ENCODE measurements at regions not wholly inside any gene's neighbourhood (a gene's known extent, or its start where the extent isn't known, plus 50 kb on each side); places are given as distances from the start of the nearest gene placed in this dataset.

DNA sequence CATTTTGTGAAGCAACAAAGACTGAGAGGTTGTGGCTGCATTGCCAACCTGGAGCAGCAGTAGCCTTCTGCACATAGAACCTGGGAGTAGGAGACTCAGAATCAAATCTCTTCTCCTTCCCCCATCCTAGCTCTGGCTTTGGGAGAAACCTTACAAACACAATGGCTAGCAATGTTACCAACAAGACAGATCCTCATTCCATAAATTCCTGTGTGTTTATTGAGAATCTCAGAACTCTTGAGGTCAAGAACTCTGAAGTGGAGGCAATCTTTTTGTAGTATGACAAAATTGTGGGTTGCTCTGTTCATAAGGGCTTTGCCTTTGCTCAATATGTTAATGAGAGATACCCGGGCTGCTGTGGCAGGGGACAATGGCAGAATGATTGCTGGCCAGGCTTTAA lies 406.7 kb upstream of the SPANXN1 start:
- TF ChIP-seq, protein P1, sequence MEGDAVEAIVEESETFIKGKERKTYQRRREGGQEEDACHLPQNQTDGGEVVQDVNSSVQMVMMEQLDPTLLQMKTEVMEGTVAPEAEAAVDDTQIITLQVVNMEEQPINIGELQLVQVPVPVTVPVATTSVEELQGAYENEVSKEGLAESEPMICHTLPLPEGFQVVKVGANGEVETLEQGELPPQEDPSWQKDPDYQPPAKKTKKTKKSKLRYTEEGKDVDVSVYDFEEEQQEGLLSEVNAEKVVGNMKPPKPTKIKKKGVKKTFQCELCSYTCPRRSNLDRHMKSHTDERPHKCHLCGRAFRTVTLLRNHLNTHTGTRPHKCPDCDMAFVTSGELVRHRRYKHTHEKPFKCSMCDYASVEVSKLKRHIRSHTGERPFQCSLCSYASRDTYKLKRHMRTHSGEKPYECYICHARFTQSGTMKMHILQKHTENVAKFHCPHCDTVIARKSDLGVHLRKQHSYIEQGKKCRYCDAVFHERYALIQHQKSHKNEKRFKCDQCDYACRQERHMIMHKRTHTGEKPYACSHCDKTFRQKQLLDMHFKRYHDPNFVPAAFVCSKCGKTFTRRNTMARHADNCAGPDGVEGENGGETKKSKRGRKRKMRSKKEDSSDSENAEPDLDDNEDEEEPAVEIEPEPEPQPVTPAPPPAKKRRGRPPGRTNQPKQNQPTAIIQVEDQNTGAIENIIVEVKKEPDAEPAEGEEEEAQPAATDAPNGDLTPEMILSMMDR (conservative IDR thresholded peaks at IDR 0.05; ENCODE audit: low read depth in 2 of 2), result no peak
- TF ChIP-seq, protein P2, sequence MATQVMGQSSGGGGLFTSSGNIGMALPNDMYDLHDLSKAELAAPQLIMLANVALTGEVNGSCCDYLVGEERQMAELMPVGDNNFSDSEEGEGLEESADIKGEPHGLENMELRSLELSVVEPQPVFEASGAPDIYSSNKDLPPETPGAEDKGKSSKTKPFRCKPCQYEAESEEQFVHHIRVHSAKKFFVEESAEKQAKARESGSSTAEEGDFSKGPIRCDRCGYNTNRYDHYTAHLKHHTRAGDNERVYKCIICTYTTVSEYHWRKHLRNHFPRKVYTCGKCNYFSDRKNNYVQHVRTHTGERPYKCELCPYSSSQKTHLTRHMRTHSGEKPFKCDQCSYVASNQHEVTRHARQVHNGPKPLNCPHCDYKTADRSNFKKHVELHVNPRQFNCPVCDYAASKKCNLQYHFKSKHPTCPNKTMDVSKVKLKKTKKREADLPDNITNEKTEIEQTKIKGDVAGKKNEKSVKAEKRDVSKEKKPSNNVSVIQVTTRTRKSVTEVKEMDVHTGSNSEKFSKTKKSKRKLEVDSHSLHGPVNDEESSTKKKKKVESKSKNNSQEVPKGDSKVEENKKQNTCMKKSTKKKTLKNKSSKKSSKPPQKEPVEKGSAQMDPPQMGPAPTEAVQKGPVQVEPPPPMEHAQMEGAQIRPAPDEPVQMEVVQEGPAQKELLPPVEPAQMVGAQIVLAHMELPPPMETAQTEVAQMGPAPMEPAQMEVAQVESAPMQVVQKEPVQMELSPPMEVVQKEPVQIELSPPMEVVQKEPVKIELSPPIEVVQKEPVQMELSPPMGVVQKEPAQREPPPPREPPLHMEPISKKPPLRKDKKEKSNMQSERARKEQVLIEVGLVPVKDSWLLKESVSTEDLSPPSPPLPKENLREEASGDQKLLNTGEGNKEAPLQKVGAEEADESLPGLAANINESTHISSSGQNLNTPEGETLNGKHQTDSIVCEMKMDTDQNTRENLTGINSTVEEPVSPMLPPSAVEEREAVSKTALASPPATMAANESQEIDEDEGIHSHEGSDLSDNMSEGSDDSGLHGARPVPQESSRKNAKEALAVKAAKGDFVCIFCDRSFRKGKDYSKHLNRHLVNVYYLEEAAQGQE (IDR thresholded peaks at IDR 0.05; ENCODE audit: unreplicated experiment), result no peak
- TF ChIP-seq EZH2phosphoT487 (IDR thresholded peaks at IDR 0.05; ENCODE audit: unreplicated experiment), result no peak
